ENCODE measurements at regions not wholly inside any gene's neighbourhood (a gene's known extent, or its start where the extent isn't known, plus 50 kb on each side); places are given as distances from the start of the nearest gene placed in this dataset.

DNA sequence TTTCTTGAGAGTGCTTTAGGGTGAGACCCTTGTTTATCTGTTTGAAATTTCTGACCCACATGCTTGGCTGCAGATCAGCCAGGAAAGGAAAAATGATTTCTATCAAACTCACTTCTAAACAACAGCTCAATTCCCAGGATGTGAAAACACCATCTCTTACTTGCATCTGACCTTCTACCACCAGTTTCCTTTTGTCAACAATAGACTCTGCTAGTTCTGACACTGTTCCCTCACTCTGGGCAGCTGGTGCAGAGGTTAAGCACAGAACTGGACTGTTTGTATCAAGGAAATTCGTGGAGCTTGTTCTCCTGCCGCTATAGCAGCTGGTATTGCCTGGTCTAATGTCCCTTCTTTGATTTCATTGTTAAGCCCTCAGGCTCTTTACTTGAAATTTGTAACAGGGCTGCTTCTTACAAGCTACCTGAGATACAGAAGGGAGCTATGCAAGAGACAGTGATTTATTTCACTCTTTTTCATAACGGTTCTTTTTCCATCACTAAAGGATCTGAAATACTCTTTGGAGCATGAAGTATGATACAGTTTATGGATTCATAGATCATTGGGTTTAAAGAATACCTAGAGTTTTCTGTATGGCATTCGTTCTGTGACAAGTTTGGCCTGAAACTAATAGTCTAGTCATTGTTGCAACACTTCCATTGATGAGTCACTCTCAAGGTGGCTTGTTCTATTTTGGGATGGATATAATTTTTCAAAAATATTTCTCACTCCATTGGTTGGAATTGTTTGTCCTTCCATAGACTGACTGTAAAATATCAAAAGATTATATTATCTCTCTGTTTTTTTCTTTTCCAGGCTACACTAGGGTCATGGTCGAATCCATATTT lies 178.2 kb upstream of the ZC3H12C start:
- Histone ChIP-seq H3K4me1 (replicated peaks) (no peaks in the 10 kb centered on the region), H3K36me3 (no peaks in the 10 kb centered on the region), H3K4me3 (no peak overlapping the region), H3K27ac (no peak overlapping the region), H3K27me3 (replicated peaks) (no peaks in the 10 kb centered on the region), H3K9me3 (replicated peaks) (no peaks in the 10 kb centered on the region)
- DNase-seq (ENCODE audit: low read depth in 1 of 2, low spot score in 2 of 2) = no peak

GRCh38 chr11:109926941-109927340 lies 166.3 kb upstream of the ZC3H12C start:
- Histone ChIP-seq H3K27me3 (replicated peaks) (no peaks in the 10 kb centered on the region), H3K4me3 (no peak overlapping the region)

DNA sequence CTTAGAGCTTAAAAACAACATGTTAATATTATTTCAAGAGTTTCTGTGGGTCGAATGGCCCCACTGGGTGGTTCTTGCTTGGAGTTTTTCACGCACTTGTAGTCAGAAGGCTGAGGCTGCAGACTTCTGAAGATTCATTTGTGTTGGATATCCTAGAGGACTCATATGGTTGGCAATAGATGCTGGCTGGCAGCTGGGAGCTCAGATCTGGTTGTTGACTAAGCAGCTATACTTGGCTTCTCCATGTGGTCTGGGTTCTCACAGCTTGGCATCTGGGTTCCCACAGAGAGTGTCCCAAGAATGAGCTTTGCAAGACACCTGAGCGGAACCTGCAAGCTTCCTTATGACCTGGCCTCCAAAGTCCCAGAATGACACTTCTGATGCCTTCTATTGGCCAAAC lies 163.9 kb upstream of the ZC3H12C start:
- Histone ChIP-seq H3K9me3 (replicated peaks) (no peaks in the 10 kb centered on the region), H3K4me3 (no peak overlapping the region), H3K27ac (no peak overlapping the region), H3K27me3 (replicated peaks) (no peaks in the 10 kb centered on the region), H3K4me1 (replicated peaks) (no peaks in the 10 kb centered on the region), H3K36me3 (no peaks in the 10 kb centered on the region)
- no peak for DNase-seq (ENCODE audit: low read depth in 1 of 2, low spot score in 2 of 2)

More at GRCh38 chr11:109926941-109927340, 166.3 kb upstream of the ZC3H12C start:
- Histone ChIP-seq H3K9me3 (replicated peaks) (no peaks in the 10 kb centered on the region), H3K4me1 (replicated peaks) (no peaks in the 10 kb centered on the region), H3K36me3 (no peaks in the 10 kb centered on the region), H3K27ac (no peak overlapping the region)
- DNase-seq (ENCODE audit: low read depth in 1 of 2, low spot score in 2 of 2) = no peak

DNA sequence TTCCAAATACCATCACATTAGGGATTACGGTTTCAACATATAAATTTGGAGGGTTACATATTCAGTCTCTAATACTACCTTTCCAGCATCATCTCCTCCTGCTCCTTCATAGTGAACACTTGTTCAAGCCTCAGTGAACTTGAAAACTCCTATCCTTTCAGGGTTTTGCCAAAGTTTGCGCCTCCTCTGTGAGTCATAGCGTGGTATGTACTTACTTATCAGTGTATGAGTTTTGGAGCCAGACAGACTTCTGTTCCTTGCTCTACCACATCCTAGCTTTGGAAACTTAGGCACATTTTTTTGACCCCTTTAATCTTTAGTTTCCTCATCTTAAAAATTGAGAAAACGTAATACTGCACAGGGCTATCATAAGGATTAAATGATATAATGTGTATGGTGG lies 160.1 kb upstream of the ZC3H12C start:
- no peak for DNase-seq (ENCODE audit: low read depth in 1 of 2, low spot score in 2 of 2)
- H3K4me1 ChIP-seq (replicated peaks) = no peaks in the 10 kb centered on the region
- no peaks in the 10 kb centered on the region for H3K27me3 ChIP-seq (replicated peaks)
- no peak overlapping the region for H3K4me3 ChIP-seq
- no peaks in the 10 kb centered on the region for H3K9me3 ChIP-seq (replicated peaks)
- no peaks in the 10 kb centered on the region for H3K36me3 ChIP-seq
- no peak overlapping the region for H3K27ac ChIP-seq

DNA sequence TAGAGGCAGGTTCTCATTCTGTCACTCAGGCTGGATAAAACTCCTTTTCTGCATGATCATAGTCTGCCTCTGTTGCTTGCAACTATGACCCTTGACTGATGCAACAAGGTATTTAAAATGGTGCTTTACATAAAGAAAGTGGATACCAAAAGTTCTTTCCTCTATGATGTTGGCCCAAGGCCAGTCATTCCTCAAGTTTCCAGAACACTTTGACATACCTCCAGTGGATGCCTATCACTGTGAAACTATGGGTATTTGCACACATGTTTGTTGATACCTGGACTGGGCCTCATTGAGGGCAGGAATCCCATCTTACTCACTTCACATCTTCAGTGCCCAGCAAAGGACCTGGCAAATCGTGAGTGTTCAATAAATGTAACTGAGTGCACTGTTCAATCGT lies 159.0 kb upstream of the ZC3H12C start:
- Histone ChIP-seq H3K4me3 (no peak overlapping the region), H3K4me1 (replicated peaks) (no peaks in the 10 kb centered on the region; the same call in 1 of the 2 replicates), H3K27me3 (replicated peaks) (no peaks in the 10 kb centered on the region), H3K9me3 (replicated peaks) (no peaks in the 10 kb centered on the region), H3K27ac (no peak overlapping the region), H3K36me3 (no peaks in the 10 kb centered on the region)
- DNase-seq (ENCODE audit: low read depth in 1 of 2, low spot score in 2 of 2) = no peak

GRCh38 chr11:109936661-109937180 lies 156.5 kb upstream of the ZC3H12C start:
- Histone ChIP-seq H3K27me3 (replicated peaks) (no peaks in the 10 kb centered on the region), H3K27ac (no peak overlapping the region), H3K36me3 (no peaks in the 10 kb centered on the region), H3K9me3 (replicated peaks) (no peaks in the 10 kb centered on the region), H3K4me1 (replicated peaks) (peaks cover 25% of the 10 kb centered on the region), H3K4me3 (no peak overlapping the region)
- no peak for DNase-seq (ENCODE audit: low read depth in 1 of 2, low spot score in 2 of 2)

- no peaks in the 10 kb centered on the region for H3K9me3 ChIP-seq (replicated peaks)
- H3K27ac ChIP-seq = no peak overlapping the region
- peaks cover 27% of the 10 kb centered on the region for H3K4me1 ChIP-seq (replicated peaks)
- no peaks in the 10 kb centered on the region for H3K27me3 ChIP-seq (replicated peaks)
- no peak overlapping the region for H3K4me3 ChIP-seq
- no peaks in the 10 kb centered on the region for H3K36me3 ChIP-seq
- DNase-seq (ENCODE audit: low read depth in 1 of 2, low spot score in 2 of 2) = no peak
These were observed 155.2 kb upstream of the ZC3H12C start for GRCh38 chr11:109937968-109938367.

GRCh38 chr11:109939166-109939810 lies 153.9 kb upstream of the ZC3H12C start:
- peak; percentile 41 to 54 for DNase-seq (ENCODE audit: low read depth in 1 of 2, low spot score in 2 of 2)
- Histone ChIP-seq H3K4me1 (replicated peaks) (peaks cover 27% of the 10 kb centered on the region), H3K27me3 (replicated peaks) (no peaks in the 10 kb centered on the region), H3K27ac (no peak overlapping the region), H3K9me3 (replicated peaks) (no peaks in the 10 kb centered on the region), H3K36me3 (no peaks in the 10 kb centered on the region), H3K4me3 (no peak overlapping the region)

- Histone ChIP-seq H3K27me3 (replicated peaks) (no peaks in the 10 kb centered on the region), H3K4me3 (peak overlapping the region; percentile 9; the same call in 1 of the 2 replicates), H3K4me1 (replicated peaks) (peaks cover 32% of the 10 kb centered on the region), H3K9me3 (replicated peaks) (no peaks in the 10 kb centered on the region), H3K27ac (peak overlapping the region; percentile 97), H3K36me3 (no peaks in the 10 kb centered on the region)
- DNase-seq (ENCODE audit: low read depth in 1 of 2, low spot score in 2 of 2) = peak; percentile 77 to 83
These were observed 152.4 kb upstream of the ZC3H12C start for GRCh38 chr11:109940816-109941215.

GRCh38 chr11:109945626-109946321 lies 147.4 kb upstream of the ZC3H12C start:
- no peak overlapping the region for H3K4me3 ChIP-seq
- peak overlapping the region; percentile 90 for H3K27ac ChIP-seq

DNA sequence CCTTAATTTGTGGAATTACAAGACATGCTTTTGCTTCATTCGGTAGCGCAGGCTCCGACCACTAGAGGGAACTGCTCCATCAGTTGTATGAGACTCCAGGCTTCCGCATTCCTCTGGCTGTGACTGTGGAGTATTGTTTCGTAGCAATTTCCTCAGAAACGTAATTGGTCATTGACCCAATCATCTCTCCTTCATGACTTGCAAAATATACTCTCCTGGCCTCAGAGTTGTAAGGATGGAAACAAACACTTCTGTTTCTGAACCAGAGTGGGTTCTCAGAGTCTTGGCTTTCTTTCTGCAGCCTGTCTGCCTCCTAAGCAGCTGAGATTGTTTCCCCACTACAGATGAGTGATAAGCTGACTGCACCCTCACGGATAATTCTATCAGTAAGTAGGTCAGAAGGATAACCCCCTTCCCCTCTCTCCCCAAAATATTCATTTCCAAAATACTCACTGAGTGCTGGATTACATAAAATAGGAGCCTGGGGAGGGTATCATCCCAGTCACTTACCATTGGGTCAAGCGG lies 146.8 kb upstream of the ZC3H12C start:
- Histone ChIP-seq H3K4me1 (replicated peaks) (peaks cover 19% of the 10 kb centered on the region), H3K4me3 (0 out of 2 replicates have a peak overlapping the region, but pooled peaks have one; percentile 2), H3K27me3 (replicated peaks) (no peaks in the 10 kb centered on the region), H3K27ac (peak overlapping the region; percentile 90), H3K36me3 (no peaks in the 10 kb centered on the region), H3K9me3 (replicated peaks) (no peaks in the 10 kb centered on the region)
- peak; percentile 72 to 81 for DNase-seq (ENCODE audit: low read depth in 1 of 2, low spot score in 2 of 2)

More at GRCh38 chr11:109945626-109946321, 147.4 kb upstream of the ZC3H12C start:
- Histone ChIP-seq H3K27me3 (replicated peaks) (no peaks in the 10 kb centered on the region), H3K36me3 (no peaks in the 10 kb centered on the region), H3K9me3 (replicated peaks) (no peaks in the 10 kb centered on the region), H3K4me1 (replicated peaks) (peaks cover 26% of the 10 kb centered on the region)
- DNase-seq (ENCODE audit: low read depth in 1 of 2, low spot score in 2 of 2) = no peak

DNA sequence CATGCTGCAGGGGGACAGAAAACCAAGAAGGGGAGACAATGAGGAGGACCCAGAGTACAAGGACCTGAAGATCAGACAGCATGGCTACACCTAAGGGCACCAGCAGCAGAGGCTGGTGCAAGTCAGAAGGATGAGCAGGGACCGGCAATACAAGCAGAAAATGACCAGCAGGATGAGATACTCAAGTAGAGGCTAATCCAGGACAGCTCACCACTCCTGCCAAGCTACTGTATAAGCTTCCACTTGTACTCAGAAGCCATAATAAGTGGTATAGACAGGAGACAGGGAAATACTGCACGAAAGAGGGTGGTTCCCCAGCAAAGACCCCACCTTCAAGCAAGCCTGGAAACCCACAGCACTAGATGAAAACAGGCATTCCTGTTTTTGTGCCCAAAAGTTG lies 138.7 kb upstream of the ZC3H12C start:
- H3K27me3 ChIP-seq (replicated peaks) = no peaks in the 10 kb centered on the region
- H3K9me3 ChIP-seq (replicated peaks) = no peaks in the 10 kb centered on the region
- DNase-seq (ENCODE audit: low read depth in 1 of 2, low spot score in 2 of 2) = no peak
- H3K4me1 ChIP-seq (replicated peaks) = no peaks in the 10 kb centered on the region
- no peak overlapping the region for H3K4me3 ChIP-seq
- H3K36me3 ChIP-seq = no peaks in the 10 kb centered on the region
- H3K27ac ChIP-seq = no peak overlapping the region

DNA sequence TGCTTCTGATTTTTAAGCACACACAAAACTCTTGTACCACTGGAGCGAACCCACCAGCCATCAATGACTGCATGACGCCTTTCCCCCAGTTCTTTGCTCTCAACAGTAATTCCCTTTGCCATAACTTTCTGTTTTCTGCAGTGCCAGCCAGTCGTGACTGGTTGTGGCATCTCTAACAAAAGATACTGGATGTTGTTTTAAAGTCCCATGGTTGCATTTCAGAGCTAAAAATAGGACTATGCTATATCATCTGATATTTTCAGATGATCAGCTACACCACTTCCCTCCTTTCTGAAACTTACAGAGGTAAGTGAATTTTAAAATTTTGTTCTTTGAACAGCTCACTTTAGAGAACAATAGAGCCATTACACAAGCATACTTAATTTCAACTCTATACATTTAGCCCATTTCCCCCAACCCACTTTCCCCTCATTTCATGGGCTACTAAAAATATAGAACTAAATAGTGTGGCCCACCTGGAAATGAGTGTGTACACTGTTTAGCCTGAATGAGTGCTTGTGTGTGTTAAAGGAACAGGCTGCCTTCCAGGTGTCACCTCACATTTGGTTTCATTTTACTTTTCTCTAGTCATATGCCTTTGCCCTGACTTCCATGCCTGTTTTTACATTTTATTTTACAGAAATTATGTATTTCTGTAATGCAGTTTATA lies 136.9 kb upstream of the ZC3H12C start:
- H3K36me3 ChIP-seq = no peaks in the 10 kb centered on the region
- H3K4me3 ChIP-seq = no peak overlapping the region
- no peaks in the 10 kb centered on the region for H3K27me3 ChIP-seq (replicated peaks)
- no peaks in the 10 kb centered on the region for H3K4me1 ChIP-seq (replicated peaks)
- DNase-seq (ENCODE audit: low read depth in 1 of 2, low spot score in 2 of 2) = no peak
- H3K27ac ChIP-seq = no peak overlapping the region
- no peaks in the 10 kb centered on the region for H3K9me3 ChIP-seq (replicated peaks)
